Right lobe of liver (tissue), 4 donors: ENCODE measurements at regions not wholly inside any gene's neighbourhood (a gene's known extent, or its start where the extent isn't known, plus 50 kb on each side); places are given as distances from the start of the nearest gene placed in this dataset.

ENCODE experiments used
- CTCF ChIP-seq, 4 donors: fragments of 200-600 bp in 3 of 4; fragments of 450-650 bp in 1 of 4; IDR thresholded peaks; one replicate each; pipeline versions ENCODE4 v1.5.1 to v1.8.0; 2016 to 2022; ENCODE audit warnings: antibody characterized with exemption in 4 of 4, mild to moderate bottlenecking in 2 of 4
- POLR2A ChIP-seq: fragments of 450-650 bp; IDR thresholded peaks from one replicate; pipeline ENCODE4 v1.6.1; 2017; ENCODE audit warnings: antibody characterized with exemption, mild to moderate bottlenecking
- donor health status: DM: no; HTN: no; CAD: no.
- donor health status: DM: no; HTN: no; CAD: no.
- donor health status: DM: no; HTN: yes; CAD: no.

- TF ChIP-seq CTCF (IDR thresholded peaks at IDR 0.05) (no peak), POLR2A (no peak)
Measured at GRCh38 chr11:121700968-121701367, 248.2 kb upstream of the SORL1-AS1 start.
